T-cell (primary cell): ENCODE measurements at regions not wholly inside any gene's neighbourhood (a gene's known extent, or its start where the extent isn't known, plus 50 kb on each side); places are given as distances from the start of the nearest gene placed in this dataset.

Experiments
- ATAC-seq, 4 experiments: fragments of 200-7000 bp in 3 of 4; fragments of 150-1000 bp in 1 of 4; cut with Tn5 transposase; replicated peaks in 1 of 4; 1 replicate in 3 of 4; 2 replicates in 1 of 4; pipeline ENCODE4 v1.10.0; 2021; ENCODE audit warnings: moderate library complexity in 3 of 4, mild to moderate bottlenecking in 2 of 4, moderate number of reproducible peaks in 1 of 4
- CTCF ChIA-PET, 2 donors: fragments of 300-600 bp; sonication (Branson Sonifier 250); formaldehyde crosslinking; loops; one replicate each; lab custom pipeline; 2022; ENCODE audit warnings: antibody characterized with exemption in 2 of 2; lab: Charles Lee
- POLR2A ChIA-PET, 2 donors: fragments of 300-600 bp; sonication (Branson Sonifier 250); formaldehyde crosslinking; loops; one replicate each; lab custom pipeline; 2022; ENCODE audit warnings: antibody characterized with exemption in 2 of 2; lab: Charles Lee
- DNase-seq, 35 experiments: peaks; one replicate each; pipeline versions ENCODE4 v3.0.0 to v3.0.0-alpha.2; 2013 to 2023
- H3K27ac ChIP-seq: one replicate; pipeline ENCODE4 v1.5.1; 2013; ENCODE audit warnings: low read length
- H3K27me3 ChIP-seq, 2 experiments: replicated peaks in 1 of 2; 1 replicate in 1 of 2; 2 replicates in 1 of 2; pipeline versions ENCODE4 v1.6.1 to v1.7.0; 2013; ENCODE audit warnings: low read length in 1 of 2, mixed read lengths in 1 of 2; ENCODE audit not compliant: control insufficient read depth in 2 of 2, insufficient read depth in 2 of 2; ENCODE audit errors: extremely low read depth in 1 of 2
- H3K36me3 ChIP-seq, 2 donors: 1 replicate in 1 of 2; 2 replicates in 1 of 2; pipeline versions ENCODE4 v1.6.1 to v1.7.0; 2013; ENCODE audit warnings: low read length in 1 of 2; ENCODE audit not compliant: control insufficient read depth in 2 of 2, insufficient read depth in 1 of 2; ENCODE audit errors: extremely low read depth in 1 of 2
- H3K4me1 ChIP-seq, 2 experiments: 1 replicate in 1 of 2; 2 replicates in 1 of 2; pipeline versions ENCODE4 v1.6.1 to v1.7.0; 2013; ENCODE audit warnings: low read length in 2 of 2, mixed read lengths in 1 of 2; ENCODE audit not compliant: insufficient read depth in 2 of 2, control insufficient read depth in 1 of 2; ENCODE audit errors: extremely low read depth in 1 of 2
- H3K4me3 ChIP-seq, 2 donors: 1 replicate in 1 of 2; 2 replicates in 1 of 2; pipeline versions ENCODE4 v1.5.1 to v1.7.0; 2013; ENCODE audit warnings: mild to moderate bottlenecking in 2 of 2, low read length in 1 of 2, moderate library complexity in 1 of 2; ENCODE audit not compliant: control insufficient read depth in 1 of 2; ENCODE audit errors: extremely low read depth in 1 of 2
- H3K9me3 ChIP-seq: 2 replicates; pipeline ENCODE4 v1.7.0; 2013
- H3K27ac Mint-ChIP-seq, 2 donors: one replicate each; pipeline ENCODE4 v1.8.0; 2020 to 2021; ENCODE audit warnings: mild to moderate bottlenecking in 2 of 2, mixed read lengths in 2 of 2
- H3K27me3 Mint-ChIP-seq, 2 donors: one replicate each; pipeline ENCODE4 v1.8.0; 2021 to 2022; ENCODE audit warnings: mixed read lengths in 2 of 2
- H3K36me3 Mint-ChIP-seq: one replicate; pipeline ENCODE4 v1.8.0; 2021; ENCODE audit warnings: mixed read lengths
- H3K4me1 Mint-ChIP-seq, 3 donors: one replicate each; pipeline ENCODE4 v1.8.0; 2020 to 2022; ENCODE audit warnings: mixed read lengths in 3 of 3, mild to moderate bottlenecking in 1 of 3
- H3K4me3 Mint-ChIP-seq, 3 donors: one replicate each; pipeline ENCODE4 v1.8.0; 2020 to 2022; ENCODE audit warnings: mild to moderate bottlenecking in 3 of 3, mixed read lengths in 3 of 3, moderate library complexity in 3 of 3
- H3K9me3 Mint-ChIP-seq, 3 donors: one replicate each; pipeline ENCODE4 v1.8.0; 2020 to 2022; ENCODE audit warnings: mixed read lengths in 3 of 3
- WGBS: methylation state at CpG from one replicate; pipeline ENCODE4 v1.1.5; 2013; ENCODE audit warnings: missing lambda C conversion rate; ENCODE audit not compliant: insufficient coverage; 5-methylcytosine and 5-hydroxymethylcytosine counted together

GRCh38 chr2:16324544-16324937, 341.1 kb downstream of the CYRIA start:
- Mint-ChIP-seq H3K27me3 (no peaks in the 10 kb centered on the region), H3K4me3 (no peak overlapping the region), H3K9me3 (no peaks in the 10 kb centered on the region), H3K36me3 (no peaks in the 10 kb centered on the region), H3K27ac (no peak overlapping the region), H3K4me1 (no peaks in the 10 kb centered on the region)
- Histone ChIP-seq H3K9me3 (no peaks in the 10 kb centered on the region), H3K27ac (no peak overlapping the region), H3K36me3 (no peaks in the 10 kb centered on the region), H3K27me3 (peaks cover 0 to 3% of the 10 kb centered on the region in 2 experiments), H3K4me1 (no peaks in the 10 kb centered on the region), H3K4me3 (no peak overlapping the region)
- POLR2A ChIA-PET = no interaction called here
- DNase-seq (no peak), ATAC-seq (no peak)
- CTCF ChIA-PET = no interaction called here

GRCh38 chr2:16323551-16324543, 341.8 kb downstream of the CYRIA start:
- WGBS = 81% methylated on average over 4 of the region's 9 CpGs
- POLR2A ChIA-PET = no interaction called here
- H3K4me3 ChIP-seq = no peak overlapping the region

GRCh38 chr2:16323126-16323520, 342.5 kb downstream of the CYRIA start:
- Histone ChIP-seq H3K36me3 (no peaks in the 10 kb centered on the region), H3K27ac (no peak overlapping the region), H3K4me1 (no peaks in the 10 kb centered on the region), H3K9me3 (no peaks in the 10 kb centered on the region), H3K27me3 (peaks cover 0 to 6% of the 10 kb centered on the region in 2 experiments), H3K4me3 (no peak overlapping the region)
- Mint-ChIP-seq H3K27ac (no peak overlapping the region), H3K4me3 (no peak overlapping the region), H3K27me3 (no peaks in the 10 kb centered on the region), H3K36me3 (no peaks in the 10 kb centered on the region), H3K4me1 (no peaks in the 10 kb centered on the region), H3K9me3 (no peaks in the 10 kb centered on the region)
- ATAC-seq (no peak), DNase-seq (no peak)
- 70% methylated on average over 3 of the region's 4 CpGs for WGBS
- ChIA-PET CTCF (no interaction called here), POLR2A (no interaction called here)

More at GRCh38 chr2:16323551-16324543, 341.8 kb downstream of the CYRIA start:
- Mint-ChIP-seq H3K4me1 (no peaks in the 10 kb centered on the region), H3K27me3 (no peaks in the 10 kb centered on the region), H3K36me3 (no peaks in the 10 kb centered on the region), H3K9me3 (no peaks in the 10 kb centered on the region), H3K27ac (no peak overlapping the region), H3K4me3 (no peak overlapping the region)
- H3K9me3 ChIP-seq = no peaks in the 10 kb centered on the region
- no peaks in the 10 kb centered on the region for H3K36me3 ChIP-seq
- no peak for DNase-seq
- CTCF ChIA-PET = no interaction called here
- H3K27ac ChIP-seq = no peak overlapping the region
- no peaks in the 10 kb centered on the region for H3K4me1 ChIP-seq
- H3K27me3 ChIP-seq = peaks cover 0 to 6% of the 10 kb centered on the region in 2 experiments
- no peak for ATAC-seq

- POLR2A ChIA-PET = no interaction called here
- Mint-ChIP-seq H3K36me3 (no peaks in the 10 kb centered on the region), H3K9me3 (no peaks in the 10 kb centered on the region), H3K27me3 (no peaks in the 10 kb centered on the region), H3K4me1 (no peaks in the 10 kb centered on the region), H3K4me3 (no peak overlapping the region), H3K27ac (no peak overlapping the region)
- Histone ChIP-seq H3K36me3 (no peaks in the 10 kb centered on the region), H3K9me3 (no peaks in the 10 kb centered on the region), H3K27me3 (peaks cover 0 to 8% of the 10 kb centered on the region in 2 experiments), H3K4me1 (no peaks in the 10 kb centered on the region), H3K27ac (no peak overlapping the region), H3K4me3 (no peak overlapping the region)
- ATAC-seq (no peak), DNase-seq (no peak)
- CTCF ChIA-PET = no interaction called here
- WGBS = 67% methylated on average over 6 of the region's 9 CpGs
These were observed 343.1 kb downstream of the CYRIA start for GRCh38 chr2:16322308-16323125.

DNA sequence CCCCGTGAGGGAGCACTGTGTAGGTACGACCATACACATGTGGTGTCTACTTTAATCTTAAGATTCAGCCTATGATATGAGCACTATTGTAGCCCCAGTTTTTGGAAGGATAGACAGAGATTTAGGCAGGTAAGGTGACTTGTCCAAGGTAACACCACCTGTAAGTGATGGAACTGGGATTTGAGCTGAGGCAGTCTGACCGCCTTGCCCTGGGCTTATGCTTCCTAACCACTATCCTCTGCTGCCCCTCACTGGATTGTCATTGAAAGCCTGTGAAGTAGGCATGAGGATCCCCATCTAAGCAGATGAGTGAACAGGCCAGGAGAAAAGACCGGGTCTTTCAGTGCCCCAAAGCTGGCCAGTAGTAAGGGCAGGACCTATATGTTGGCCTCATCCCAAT, 343.8 kb downstream of the CYRIA start:
- ChIA-PET POLR2A (no interaction called here), CTCF (no interaction called here)
- ATAC-seq (no peak), DNase-seq (no peak)
- Mint-ChIP-seq H3K4me3 (no peak overlapping the region), H3K4me1 (no peaks in the 10 kb centered on the region), H3K9me3 (no peaks in the 10 kb centered on the region), H3K36me3 (no peaks in the 10 kb centered on the region), H3K27me3 (no peaks in the 10 kb centered on the region), H3K27ac (no peak overlapping the region)
- H3K27ac ChIP-seq = no peak overlapping the region
- no peaks in the 10 kb centered on the region for H3K9me3 ChIP-seq
- H3K4me1 ChIP-seq = no peaks in the 10 kb centered on the region
- 68% methylated on average over 3 of the region's 4 CpGs for WGBS
- no peak overlapping the region for H3K4me3 ChIP-seq
- peaks cover 0 to 9% of the 10 kb centered on the region in 2 experiments for H3K27me3 ChIP-seq
- H3K36me3 ChIP-seq = no peaks in the 10 kb centered on the region

DNA sequence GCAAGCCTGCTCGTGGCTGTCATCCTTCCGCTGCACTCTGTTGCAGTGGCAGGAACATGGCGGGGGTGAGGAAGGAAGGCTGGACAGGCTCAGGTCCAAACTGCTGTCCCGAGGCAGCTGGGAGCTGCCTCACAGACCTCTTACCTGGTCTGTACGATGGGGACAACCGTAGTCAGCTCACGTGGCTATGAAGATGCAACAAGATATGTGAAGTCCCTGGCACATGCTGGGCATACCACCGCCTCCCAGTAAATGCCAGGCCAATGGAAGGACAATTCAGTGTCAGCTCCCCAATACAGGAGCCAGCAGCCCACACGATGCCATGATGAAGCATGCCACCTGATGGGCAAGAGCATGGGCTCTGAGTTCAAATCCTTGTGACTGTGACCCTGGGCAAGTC, 344.4 kb downstream of the CYRIA start:
- ATAC-seq (no peak), DNase-seq (no peak)
- H3K4me3 Mint-ChIP-seq = no peak overlapping the region
- no peaks in the 10 kb centered on the region for H3K36me3 Mint-ChIP-seq
- H3K27me3 Mint-ChIP-seq = no peaks in the 10 kb centered on the region
- H3K27ac Mint-ChIP-seq = no peak overlapping the region
- WGBS = 85% methylated on average over 8 of the region's 9 CpGs
- no peaks in the 10 kb centered on the region for H3K4me1 Mint-ChIP-seq
- CTCF ChIA-PET = no interaction called here
- Histone ChIP-seq H3K27me3 (peaks cover 0 to 9% of the 10 kb centered on the region in 2 experiments), H3K36me3 (no peaks in the 10 kb centered on the region), H3K27ac (no peak overlapping the region), H3K4me3 (no peak overlapping the region), H3K4me1 (no peaks in the 10 kb centered on the region), H3K9me3 (no peaks in the 10 kb centered on the region)
- no peaks in the 10 kb centered on the region for H3K9me3 Mint-ChIP-seq
- POLR2A ChIA-PET = no interaction called here
